GM18508 (cell line): ENCODE measurements at regions not wholly inside any gene's neighbourhood (a gene's known extent, or its start where the extent isn't known, plus 50 kb on each side); places are given as distances from the start of the nearest gene placed in this dataset.

Experiments
- ATAC-seq: cut with Tn5 transposase; IDR thresholded peaks from one replicate; pipeline ENCODE4 v1.9.1; 2021; ENCODE audit warnings: moderate number of reproducible peaks; ENCODE audit not compliant: insufficient read depth, unreplicated experiment

- no peak for ATAC-seq
Observed at GRCh38 chr4:65139998-65140397, 530.3 kb downstream of the EPHA5 start.

- ATAC-seq: no peak
Observed at GRCh38 chr4:65126200-65126599, 544.1 kb downstream of the EPHA5 start.

- no peak for ATAC-seq
Observed at GRCh38 chr4:65120287-65120686, 550.0 kb downstream of the EPHA5 start.

- ATAC-seq: no peak
Observed at GRCh38 chr4:65102419-65102818, 567.9 kb downstream of the EPHA5 start.

- ATAC-seq: no peak
Observed at GRCh38 chr4:65096630-65097029, 573.7 kb downstream of the EPHA5 start.

- ATAC-seq: no peak
Observed at GRCh38 chr4:65089666-65090065, 580.6 kb downstream of the EPHA5 start.

GRCh38 chr4:65083076-65083475 is 587.2 kb downstream of the EPHA5 start:
- ATAC-seq: no peak

- no peak for ATAC-seq
Observed at GRCh38 chr4:65071564-65071963, 598.7 kb downstream of the EPHA5 start.

GRCh38 chr4:65069177-65069576 is 601.1 kb downstream of the EPHA5 start:
- ATAC-seq: no peak

- ATAC-seq: no peak
Observed at GRCh38 chr4:65066106-65066505, 604.2 kb downstream of the EPHA5 start.

GRCh38 chr4:65063601-65064000 is 606.7 kb downstream of the EPHA5 start:
- ATAC-seq: no peak

- no peak for ATAC-seq
Observed at GRCh38 chr4:65050786-65051185, 619.5 kb downstream of the EPHA5 start.

GRCh38 chr4:65046192-65047133 is 623.8 kb downstream of the EPHA5 start:
- no peak for ATAC-seq

GRCh38 chr4:65033899-65034298 is 624.6 kb upstream of the TECRL start:
- ATAC-seq: no peak

- no peak for ATAC-seq
Observed at GRCh38 chr4:65028592-65028991, 619.3 kb upstream of the TECRL start.

GRCh38 chr4:65023883-65024670 is 614.8 kb upstream of the TECRL start:
- no peak for ATAC-seq

GRCh38 chr4:65023081-65023480 is 613.8 kb upstream of the TECRL start:
- no peak for ATAC-seq

- ATAC-seq: no peak
Observed at GRCh38 chr4:65021737-65022136, 612.5 kb upstream of the TECRL start.

- ATAC-seq: no peak
Observed at GRCh38 chr4:65021149-65021548, 611.9 kb upstream of the TECRL start.

GRCh38 chr4:65019775-65020174 is 610.5 kb upstream of the TECRL start:
- no peak for ATAC-seq

GRCh38 chr4:65018313-65018712 is 609.1 kb upstream of the TECRL start:
- no peak for ATAC-seq
